Heart left ventricle (tissue), 13 donors: ENCODE measurements at regions not wholly inside any gene's neighbourhood (a gene's known extent, or its start where the extent isn't known, plus 50 kb on each side); places are given as distances from the start of the nearest gene placed in this dataset.

Experiments used
- CTCF ChIP-seq, 12 donors: fragments of 200-600 bp; sonication (generic) in 4 of 12; IDR thresholded peaks; one replicate each; pipeline versions ENCODE4 v1.5.0 to v1.8.0; 2018 to 2022; ENCODE audit warnings: antibody characterized with exemption in 12 of 12, mild to moderate bottlenecking in 5 of 12
- POLR2A ChIP-seq, 2 donors: fragments of 450-650 bp; IDR thresholded peaks; one replicate each; pipeline ENCODE4 v1.6.1; 2017; ENCODE audit warnings: antibody characterized with exemption in 2 of 2, mild to moderate bottlenecking in 2 of 2, moderate library complexity in 2 of 2
- donor health status: ischemic (EF 13 %, LVEDD 7.1; RV severe dilation, severe dysfunction).
- donor health status: DM: no; HTN: yes; CAD: no.
- donor health status: DM: no; HTN: no; CAD: no.
- donor health status: ischemic (EF 25% LVEDD 6.9; RV normal size, moderate dysfunction).
- donor health status: ischemic (EF 25% LVEDD 5.7; RV mildly dilated, moderate dysfunction).
- donor health status: ischemic (EF 35%, LVEDD 5.7; RV mildly dilated, moderate dysfunction).
- donor health status: nonischemic (EF 11% LVEDD 7.7; RV severe dilation, severe dysfunction).
- donor health status: DM: yes; HTN: yes; CAD: no.
- donor health status: PGD.
- donor health status: ischemic (EF 29% LVEDD 5.4; RV normal size, mild dysfunction).
- donor health status: nonischemic (EF 23%, LVEDD 6.1; RV moderate dilation, normal function).

DNA sequence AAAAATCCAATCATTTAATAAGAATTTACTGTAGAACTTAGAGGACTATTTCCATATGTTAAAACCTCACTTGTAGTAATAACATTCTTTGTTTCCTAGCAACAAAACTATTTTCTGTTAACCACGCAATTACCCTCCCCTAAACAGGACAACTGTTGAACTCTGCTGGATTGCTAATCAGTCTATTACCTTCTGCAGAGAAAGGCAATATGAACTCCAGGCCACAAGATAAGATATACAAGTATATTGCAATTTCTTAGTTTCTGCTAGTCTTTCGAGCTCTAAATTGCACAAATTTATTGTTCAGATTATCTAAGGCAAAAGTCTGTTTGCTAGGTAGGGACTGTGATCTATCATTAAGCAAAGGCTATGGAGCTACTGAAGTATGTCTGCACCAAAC is 920.1 kb upstream of the LRRN3 start:
- TF ChIP-seq POLR2A (IDR thresholded peaks at IDR 0.05) (no peak), CTCF (IDR thresholded peaks at IDR 0.05) (no peak)
